ENCODE measurements at regions not wholly inside any gene's neighbourhood (a gene's known extent, or its start where the extent isn't known, plus 50 kb on each side); places are given as distances from the start of the nearest gene placed in this dataset.

DNA sequence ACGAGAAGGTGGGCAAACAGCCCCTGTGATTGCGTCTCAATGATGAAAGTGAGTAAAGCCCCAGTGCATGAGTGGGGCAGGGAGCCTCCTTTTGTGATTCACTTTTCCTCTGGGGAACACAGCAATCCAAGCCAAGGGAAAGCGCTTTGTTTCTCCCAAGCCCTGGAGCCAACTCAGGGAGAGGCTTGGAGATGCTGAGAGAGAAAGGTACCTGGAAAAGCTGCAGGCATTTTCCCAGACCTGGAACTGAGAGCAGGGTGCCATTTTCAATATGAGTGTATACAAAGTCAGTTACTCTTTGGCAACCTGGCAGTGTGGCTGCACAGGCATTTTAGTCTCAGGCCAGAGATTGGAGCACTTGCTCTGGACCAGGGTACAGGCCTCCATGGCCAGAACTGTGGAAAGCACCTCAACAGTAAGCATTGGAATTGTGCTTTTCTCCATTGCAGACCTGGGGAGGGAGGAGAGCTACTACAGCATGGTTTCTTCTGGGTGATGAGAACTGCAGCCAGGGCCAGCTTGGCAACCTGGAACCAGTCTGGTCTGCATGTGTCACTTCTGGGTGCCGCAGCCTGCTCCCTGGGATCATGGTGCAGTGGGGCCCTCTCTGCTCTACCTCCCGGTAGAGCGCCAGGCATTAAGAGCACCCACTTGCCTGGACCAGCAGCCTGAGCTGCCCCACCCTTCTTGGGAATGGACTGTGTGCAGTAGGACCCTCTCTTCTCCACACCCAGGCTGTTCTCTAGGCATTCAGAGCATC is 89.0 kb upstream of the CDH5 start:
- peaks cover 0 to 30% (median 6%) of the 10 kb centered on the region in 11 donors for H3K9me3 ChIP-seq
- H3K36me3 ChIP-seq = no peaks in the 10 kb centered on the region
- intact Hi-C loops (cut with DNase I) = loop anchor here in 1 of 10 donors (5.0 kb wide), 1 partner anchor 35 kb away; no protein-coding TSS in a partner anchor
- H3K4me3 ChIP-seq = no peak overlapping the region
- WGBS, 2 donors = 97 to 99% methylated on average over 6 of the region's 6 CpGs
- no peaks in the 10 kb centered on the region for H3K27me3 ChIP-seq
- no peak overlapping the region for H3K27ac ChIP-seq
- no peak for DNase-seq
- TF ChIP-seq, protein P1, sequence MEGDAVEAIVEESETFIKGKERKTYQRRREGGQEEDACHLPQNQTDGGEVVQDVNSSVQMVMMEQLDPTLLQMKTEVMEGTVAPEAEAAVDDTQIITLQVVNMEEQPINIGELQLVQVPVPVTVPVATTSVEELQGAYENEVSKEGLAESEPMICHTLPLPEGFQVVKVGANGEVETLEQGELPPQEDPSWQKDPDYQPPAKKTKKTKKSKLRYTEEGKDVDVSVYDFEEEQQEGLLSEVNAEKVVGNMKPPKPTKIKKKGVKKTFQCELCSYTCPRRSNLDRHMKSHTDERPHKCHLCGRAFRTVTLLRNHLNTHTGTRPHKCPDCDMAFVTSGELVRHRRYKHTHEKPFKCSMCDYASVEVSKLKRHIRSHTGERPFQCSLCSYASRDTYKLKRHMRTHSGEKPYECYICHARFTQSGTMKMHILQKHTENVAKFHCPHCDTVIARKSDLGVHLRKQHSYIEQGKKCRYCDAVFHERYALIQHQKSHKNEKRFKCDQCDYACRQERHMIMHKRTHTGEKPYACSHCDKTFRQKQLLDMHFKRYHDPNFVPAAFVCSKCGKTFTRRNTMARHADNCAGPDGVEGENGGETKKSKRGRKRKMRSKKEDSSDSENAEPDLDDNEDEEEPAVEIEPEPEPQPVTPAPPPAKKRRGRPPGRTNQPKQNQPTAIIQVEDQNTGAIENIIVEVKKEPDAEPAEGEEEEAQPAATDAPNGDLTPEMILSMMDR (IDR thresholded peaks at IDR 0.05) = no peak
- ATAC-seq = no peak
- no peaks in the 10 kb centered on the region for H3K4me1 ChIP-seq

- peaks cover 0 to 14% (median 0%) of the 10 kb centered on the region in 7 donors for H3K27me3 ChIP-seq
- peaks cover 0 to 30% (median 6%) of the 10 kb centered on the region in 11 donors for H3K9me3 ChIP-seq
- no peaks in the 10 kb centered on the region for H3K4me1 ChIP-seq
- H3K4me3 ChIP-seq = no peak overlapping the region
- TF ChIP-seq, protein P1 (IDR thresholded peaks at IDR 0.05) = peak in 8 of 9 donors; percentile 22 to 63 (median 57)
- 36 to 41% methylated on average over 6 of the region's 6 CpGs for WGBS, 2 donors
- peak in 3 of 8 donors; percentile 23 to 35 (median 31) for ATAC-seq
- intact Hi-C loops (cut with DNase I) = loop anchor here in 2 of 10 donors (2.0 to 5.0 kb wide), 2 partner anchors 36 to 39 kb away; no protein-coding TSS in a partner anchor
- no peak for DNase-seq
- no peaks in the 10 kb centered on the region for H3K36me3 ChIP-seq
- no peak overlapping the region for H3K27ac ChIP-seq
Measured at GRCh38 chr16:66275775-66276428, 90.6 kb upstream of the CDH5 start.

DNA sequence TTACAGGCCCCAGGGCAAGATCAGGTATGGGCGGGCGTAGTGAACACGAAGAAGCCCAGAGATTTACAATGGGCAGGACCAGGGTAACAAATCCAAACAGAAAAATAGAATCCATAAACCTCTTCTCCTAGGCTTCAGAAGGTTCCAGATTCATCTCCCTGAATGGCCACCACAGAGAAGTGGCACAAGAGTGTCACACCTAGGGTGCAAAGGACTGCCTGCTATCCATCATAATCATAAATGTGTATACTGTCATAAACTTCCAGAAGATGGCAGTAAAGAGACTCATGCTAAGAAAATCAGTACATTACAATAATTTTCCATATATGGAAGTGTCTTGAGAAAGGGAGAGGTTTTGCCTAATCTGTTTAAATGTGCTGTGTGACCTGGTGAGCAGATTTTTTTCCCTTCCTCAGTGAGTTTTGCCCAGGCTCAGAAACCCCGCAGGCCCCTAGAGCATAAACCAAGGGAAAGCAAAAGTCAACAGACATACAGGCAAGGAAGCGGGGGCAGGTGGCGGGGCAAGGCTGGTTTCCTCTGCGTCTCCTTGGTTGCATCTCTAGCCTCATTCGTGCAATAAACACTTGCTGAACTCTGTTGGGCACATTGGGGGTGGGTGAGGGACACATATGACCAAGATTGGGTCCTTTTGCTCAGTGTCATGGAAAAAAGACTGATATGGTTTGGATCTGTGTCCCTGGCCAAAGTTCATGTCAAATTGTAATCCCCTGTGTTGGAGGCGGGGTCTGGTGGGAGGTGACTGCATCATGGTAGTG is 92.0 kb upstream of the CDH5 start:
- intact Hi-C loops (cut with DNase I) = loop anchor here in 2 of 10 donors (2.0 to 5.0 kb wide), 3 partner anchors 38 to 1152 kb away; partner anchors contain the start of gene CDH11 (in 2 of the 2)
- ATAC-seq = no peak
- TF ChIP-seq, protein P1 (IDR thresholded peaks at IDR 0.05) = peak; percentile 16 to 50 (median 36)

More for the DNA sequence above, 92.0 kb upstream of the CDH5 start:
- H3K36me3 ChIP-seq = no peaks in the 10 kb centered on the region
- DNase-seq = no peak
- peaks cover 0 to 25% (median 3%) of the 10 kb centered on the region in 7 donors for H3K27me3 ChIP-seq
- H3K9me3 ChIP-seq = peaks cover 0 to 24% (median 6%) of the 10 kb centered on the region in 11 donors
- H3K4me1 ChIP-seq = peaks cover 0 to 9% (median 6%) of the 10 kb centered on the region in 9 donors
- H3K27ac ChIP-seq = no peak overlapping the region
- no peak overlapping the region for H3K4me3 ChIP-seq
- 80 to 90% methylated on average over 9 of the region's 9 CpGs for WGBS, 2 donors
